OCI-LY1 (cell line): ENCODE measurements at regions not wholly inside any gene's neighbourhood (a gene's known extent, or its start where the extent isn't known, plus 50 kb on each side); places are given as distances from the start of the nearest gene placed in this dataset.

Experiments used
- H2AFZ ChIP-seq: fragments of 200-600 bp; sonication (generic), shearing (Covaris generic); 2 replicates; pipeline ENCODE4 v1.6.0; 2014; ENCODE audit warnings: antibody characterized with exemption, mild to moderate bottlenecking, low read length
- H3F3A ChIP-seq: fragments of 200-600 bp; sonication (generic), shearing (Covaris generic); 2 replicates; pipeline ENCODE4 v1.6.0; 2014; ENCODE audit warnings: mild to moderate bottlenecking, antibody characterized with exemption, low read length, moderate library complexity; ENCODE audit not compliant: insufficient read depth
- H3K27ac ChIP-seq: fragments of 200-600 bp; sonication (generic); 2 replicates; pipeline ENCODE4 v1.5.1; 2014; ENCODE audit warnings: low read length, mixed run types, mild to moderate bottlenecking, low read depth; ENCODE audit not compliant: poor library complexity, severe bottlenecking
- H3K27me3 ChIP-seq: fragments of 200-600 bp; sonication (generic); 2 replicates; pipeline ENCODE4 v1.6.0; 2014; ENCODE audit warnings: antibody characterized with exemption, mild to moderate bottlenecking, low read length, moderate library complexity; ENCODE audit not compliant: insufficient read depth
- H3K36me3 ChIP-seq: fragments of 200-600 bp; sonication (generic); 2 replicates; pipeline ENCODE4 v1.6.1; 2014; ENCODE audit warnings: mild to moderate bottlenecking, antibody characterized with exemption, low read length, moderate library complexity, mixed read lengths; ENCODE audit not compliant: insufficient read depth
- H3K4me1 ChIP-seq: fragments of 200-600 bp; sonication (generic); 2 replicates; pipeline ENCODE4 v1.5.1; 2014; ENCODE audit warnings: mild to moderate bottlenecking, low read length, moderate library complexity; ENCODE audit not compliant: insufficient read depth, severe bottlenecking
- H3K4me2 ChIP-seq: fragments of 200-600 bp; sonication (generic), shearing (Covaris generic); 2 replicates; pipeline ENCODE4 v1.6.1; 2014; ENCODE audit warnings: low read length
- H3K4me3 ChIP-seq: fragments of 200-600 bp; sonication (generic); 2 replicates; pipeline ENCODE4 v1.5.1; 2014; ENCODE audit warnings: low read length, low read depth, mild to moderate bottlenecking, mixed read lengths; ENCODE audit not compliant: poor library complexity, severe bottlenecking
- H3K79me2 ChIP-seq: fragments of 200-600 bp; shearing (Covaris generic); 2 replicates; pipeline ENCODE4 v1.6.1; 2016; ENCODE audit warnings: mixed run types, low read length, mixed read lengths; ENCODE audit not compliant: insufficient read depth
- H3K9ac ChIP-seq: fragments of 200-600 bp; sonication (generic), shearing (Covaris generic); 2 replicates; pipeline ENCODE4 v1.6.1; 2014; ENCODE audit warnings: mild to moderate bottlenecking, low read length, mixed read lengths
- H3K9me2 ChIP-seq: fragments of 200-600 bp; sonication (generic), shearing (Covaris generic); 2 replicates; pipeline ENCODE4 v1.6.1; 2014; ENCODE audit warnings: low read depth, mild to moderate bottlenecking, low read length, mixed read lengths
- H3K9me3 ChIP-seq: fragments of 200-600 bp; shearing (Covaris generic); 2 replicates; pipeline ENCODE4 v1.6.1; 2014; ENCODE audit warnings: low read length, mixed read lengths
- H4K20me1 ChIP-seq: fragments of 200-600 bp; sonication (generic), shearing (Covaris generic); 2 replicates; pipeline ENCODE4 v1.6.0; 2016; ENCODE audit warnings: mild to moderate bottlenecking, low read length; ENCODE audit not compliant: insufficient read depth
- CTCF ChIP-seq: fragments of 200-600 bp; sonication (generic), shearing (Covaris generic); IDR thresholded peaks from 2 replicates; pipeline ENCODE4 v1.5.1; 2017; ENCODE audit warnings: mild to moderate bottlenecking, antibody characterized with exemption, low read length, moderate library complexity, mixed read lengths
- EZH2 ChIP-seq: fragments of 200-600 bp; sonication (generic), shearing (Covaris generic); IDR thresholded peaks from 2 replicates; pipeline ENCODE4 v1.8.0; 2017; ENCODE audit warnings: borderline replicate concordance, mixed run types, mild to moderate bottlenecking, antibody characterized with exemption, low read length, moderate library complexity, mixed read lengths

- Histone ChIP-seq H3K27ac (no peak overlapping the region), H4K20me1 (no peaks in the 10 kb centered on the region), H3K36me3 (no peaks in the 10 kb centered on the region)
These were observed 859.6 kb downstream of the EPHA3 start for GRCh38 chr3:89966877-89967665.

GRCh38 chr3:89971329-89971728 is 863.9 kb downstream of the EPHA3 start:
- no peaks in the 10 kb centered on the region for H3K9me3 ChIP-seq
- no peaks in the 10 kb centered on the region for H3F3A ChIP-seq
- H3K27me3 ChIP-seq, result no peaks in the 10 kb centered on the region
- H3K79me2 ChIP-seq, result no peaks in the 10 kb centered on the region
- no peak overlapping the region for H2AFZ ChIP-seq
- no peak for TF ChIP-seq EZH2
- TF ChIP-seq CTCF, result no peak
- no peak overlapping the region for H3K9ac ChIP-seq
- H3K4me2 ChIP-seq, result no peak overlapping the region
- no peaks in the 10 kb centered on the region for H3K4me1 ChIP-seq
- no peaks in the 10 kb centered on the region for H3K9me2 ChIP-seq
- H3K27ac ChIP-seq, result no peak overlapping the region
- no peaks in the 10 kb centered on the region for H4K20me1 ChIP-seq
- no peaks in the 10 kb centered on the region for H3K36me3 ChIP-seq
- H3K4me3 ChIP-seq, result no peak overlapping the region

More at GRCh38 chr3:89966877-89967665, 859.6 kb downstream of the EPHA3 start:
- Histone ChIP-seq H3F3A (no peaks in the 10 kb centered on the region), H3K9me3 (no peaks in the 10 kb centered on the region), H3K4me1 (no peaks in the 10 kb centered on the region), H3K9ac (no peak overlapping the region), H3K9me2 (no peaks in the 10 kb centered on the region), H3K4me2 (no peak overlapping the region), H3K4me3 (no peak overlapping the region), H3K79me2 (no peaks in the 10 kb centered on the region), H3K27me3 (no peaks in the 10 kb centered on the region), H2AFZ (no peak overlapping the region)
- TF ChIP-seq CTCF (no peak), EZH2 (no peak)

- Histone ChIP-seq H3K27me3 (no peaks in the 10 kb centered on the region), H3K9ac (no peak overlapping the region), H3K9me2 (no peaks in the 10 kb centered on the region), H2AFZ (no peak overlapping the region), H3K4me3 (no peak overlapping the region), H3K27ac (no peak overlapping the region), H3K36me3 (no peaks in the 10 kb centered on the region), H3F3A (no peaks in the 10 kb centered on the region), H3K4me1 (no peaks in the 10 kb centered on the region), H3K4me2 (no peak overlapping the region), H4K20me1 (no peaks in the 10 kb centered on the region), H3K9me3 (no peaks in the 10 kb centered on the region), H3K79me2 (no peaks in the 10 kb centered on the region)
- no peak for TF ChIP-seq CTCF
- TF ChIP-seq EZH2, result no peak
These were observed 865.7 kb downstream of the EPHA3 start for GRCh38 chr3:89973156-89973555.
